ENCODE measurements at regions not wholly inside any gene's neighbourhood (a gene's known extent, or its start where the extent isn't known, plus 50 kb on each side); places are given as distances from the start of the nearest gene placed in this dataset.

- Mint-ChIP-seq H3K4me3 (ENCODE audit: unreplicated experiment) (no peak overlapping the region), H3K27ac (ENCODE audit: unreplicated experiment) (no peak overlapping the region), H3K36me3 (ENCODE audit: insufficient read depth, unreplicated experiment) (no peaks in the 10 kb centered on the region), H3K4me1 (ENCODE audit: low read depth, unreplicated experiment) (no peaks in the 10 kb centered on the region), H3K9me3 (ENCODE audit: unreplicated experiment) (no peaks in the 10 kb centered on the region), H3K27me3 (ENCODE audit: insufficient read depth, unreplicated experiment) (peaks cover 28% of the 10 kb centered on the region)
- BruUV-seq (replicated peaks): no TSS peak
- Histone ChIP-seq H3K4me1 (no peaks in the 10 kb centered on the region), H3K9me3 (no peaks in the 10 kb centered on the region), H3K4me3 (ENCODE audit: low read depth, low read length) (no peak overlapping the region), H3K27me3 (replicated peaks; ENCODE audit: control insufficient read depth, insufficient read depth, low read length) (no peaks in the 10 kb centered on the region; the same call in 1 of the 2 replicates), H3K36me3 (ENCODE audit: control insufficient read depth, insufficient read depth, low read length) (no peaks in the 10 kb centered on the region)
- TF ChIP-seq CTCF (IDR thresholded peaks at IDR 0.05; ENCODE audit: insufficient read depth in 1 of 2, low read depth in 1 of 2, low read length in 1 of 2, severe bottlenecking in 1 of 2, unreplicated experiment in 1 of 2): no peak
- CTCF ChIA-PET: no interaction called here
- no peak for DNase-seq
- intact Hi-C loops (cut with micrococcal nuclease; ENCODE audit: unreplicated experiment): no loop called here
- POLR2A ChIA-PET: interaction anchor here (0.5 kb wide), 1 partner anchor 280 kb away, joined by 3 read pairs; the partner anchor contains the start of gene TRAPPC12
Observed at GRCh38 chr2:3099860-3100234, 277.8 kb downstream of the EIPR1 start.

GRCh38 chr2:3099145-3099859, 278.3 kb downstream of the EIPR1 start:
- H3K4me3 ChIP-seq (ENCODE audit: low read depth, low read length): no peak overlapping the region
- ChIA-PET CTCF (no interaction called here), POLR2A (no interaction called here)
- no peaks in the 10 kb centered on the region for H3K4me1 ChIP-seq
- TF ChIP-seq CTCF (IDR thresholded peaks at IDR 0.05; ENCODE audit: insufficient read depth in 1 of 2, low read depth in 1 of 2, low read length in 1 of 2, severe bottlenecking in 1 of 2, unreplicated experiment in 1 of 2): no peak
- H3K36me3 ChIP-seq (ENCODE audit: control insufficient read depth, insufficient read depth, low read length): no peaks in the 10 kb centered on the region
- intact Hi-C loops (cut with micrococcal nuclease; ENCODE audit: unreplicated experiment): no loop called here
- Mint-ChIP-seq H3K27me3 (ENCODE audit: insufficient read depth, unreplicated experiment) (peaks cover 28% of the 10 kb centered on the region), H3K4me1 (ENCODE audit: low read depth, unreplicated experiment) (no peaks in the 10 kb centered on the region), H3K9me3 (ENCODE audit: unreplicated experiment) (no peaks in the 10 kb centered on the region), H3K27ac (ENCODE audit: unreplicated experiment) (no peak overlapping the region), H3K36me3 (ENCODE audit: insufficient read depth, unreplicated experiment) (no peaks in the 10 kb centered on the region), H3K4me3 (ENCODE audit: unreplicated experiment) (no peak overlapping the region)
- no peak for DNase-seq
- H3K27me3 ChIP-seq (replicated peaks; ENCODE audit: control insufficient read depth, insufficient read depth, low read length): no peaks in the 10 kb centered on the region; the same call in 1 of the 2 replicates
- no TSS peak for BruUV-seq (replicated peaks)
- no peaks in the 10 kb centered on the region for H3K9me3 ChIP-seq

GRCh38 chr2:3098231-3098630, 279.4 kb downstream of the EIPR1 start:
- POLR2A ChIA-PET: no interaction called here
- Mint-ChIP-seq H3K4me1 (ENCODE audit: low read depth, unreplicated experiment) (no peaks in the 10 kb centered on the region), H3K27ac (ENCODE audit: unreplicated experiment) (no peak overlapping the region), H3K36me3 (ENCODE audit: insufficient read depth, unreplicated experiment) (no peaks in the 10 kb centered on the region), H3K9me3 (ENCODE audit: unreplicated experiment) (no peaks in the 10 kb centered on the region), H3K27me3 (ENCODE audit: insufficient read depth, unreplicated experiment) (peaks cover 17% of the 10 kb centered on the region), H3K4me3 (ENCODE audit: unreplicated experiment) (no peak overlapping the region)
- no peaks in the 10 kb centered on the region for H3K4me1 ChIP-seq
- H3K27me3 ChIP-seq (replicated peaks; ENCODE audit: control insufficient read depth, insufficient read depth, low read length): no peaks in the 10 kb centered on the region; the same call in 1 of the 2 replicates
- intact Hi-C loops (cut with micrococcal nuclease; ENCODE audit: unreplicated experiment): no loop called here
- H3K4me3 ChIP-seq (ENCODE audit: low read depth, low read length): no peak overlapping the region
- H3K36me3 ChIP-seq (ENCODE audit: control insufficient read depth, insufficient read depth, low read length): no peaks in the 10 kb centered on the region
- H3K9me3 ChIP-seq: no peaks in the 10 kb centered on the region
- no peak for DNase-seq
- CTCF ChIA-PET: no interaction called here
- no TSS peak for BruUV-seq (replicated peaks)
- TF ChIP-seq CTCF (IDR thresholded peaks at IDR 0.05; ENCODE audit: insufficient read depth in 1 of 2, low read depth in 1 of 2, low read length in 1 of 2, severe bottlenecking in 1 of 2, unreplicated experiment in 1 of 2): no peak

Measured in Caco-2 (cell line).